Activated CD4-positive, alpha-beta T cell treated with anti-CD3 and anti-CD28 coated beads, Interleukin-2, amount 50 U/mL, for 16 hours (primary cell): ENCODE measurements at regions not wholly inside any gene's neighbourhood (a gene's known extent, or its start where the extent isn't known, plus 50 kb on each side); places are given as distances from the start of the nearest gene placed in this dataset.
"Not testable (repeated sequence)": the region's sequence is repeated elsewhere in the genome, so short reads cannot be mapped to it uniquely, and the experiment has no call there.

Source experiments
- DNase-seq: peaks from one replicate; pipeline ENCODE4 v3.0.0-alpha.2; 2020

DNA sequence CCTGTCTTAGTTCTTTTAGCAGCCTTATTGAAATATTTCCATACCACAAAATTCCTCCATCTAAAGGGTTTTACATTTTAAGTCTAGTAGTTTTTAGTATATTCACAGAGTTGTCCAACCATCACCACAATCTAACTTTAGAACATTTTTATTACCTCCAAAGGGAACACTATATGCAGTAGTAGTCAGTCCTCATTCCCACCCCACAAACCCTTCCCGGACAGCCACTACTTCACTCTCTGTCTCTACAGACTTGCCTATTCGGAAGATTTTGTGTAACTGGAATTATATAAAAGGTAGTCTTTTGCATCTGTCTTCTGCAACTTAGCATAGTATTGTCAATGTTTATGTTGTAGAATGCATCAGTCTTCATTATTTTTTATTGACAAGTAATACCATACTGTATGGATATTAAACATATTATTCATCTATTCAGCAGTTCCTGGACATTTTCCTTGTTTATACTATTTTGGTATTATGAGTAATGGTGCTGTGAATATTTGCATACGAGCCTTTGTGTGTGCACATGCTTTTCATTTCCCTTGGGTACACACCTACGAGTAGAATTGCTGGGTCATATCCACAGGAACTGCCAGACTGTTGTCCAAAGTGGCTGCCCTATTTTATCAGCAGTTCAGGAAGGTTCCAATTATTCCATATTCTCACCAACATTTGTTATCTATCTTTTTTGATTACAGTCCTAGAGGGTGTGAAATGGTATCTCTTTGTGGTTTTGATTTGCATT, 60.9 kb upstream of the LANCL2 start:
- DNase-seq: no peak

DNA sequence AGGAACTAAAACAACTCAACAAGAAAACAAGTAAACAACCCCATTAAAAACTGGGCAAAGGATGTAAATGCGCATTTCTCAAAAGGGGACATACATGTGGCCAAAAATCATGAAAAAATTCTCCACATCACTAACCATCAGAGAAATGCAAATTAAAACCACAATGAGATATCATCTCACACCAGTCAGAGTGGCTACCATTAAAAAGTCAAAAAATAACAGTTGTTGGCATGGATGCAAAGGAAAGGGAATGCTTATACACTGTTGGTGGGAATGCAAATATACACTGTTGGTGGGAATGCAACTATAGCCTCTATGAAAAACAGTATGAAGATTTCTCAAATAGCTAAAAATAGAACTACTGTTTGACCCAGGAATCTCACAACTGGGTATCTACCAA, 60.0 kb upstream of the LANCL2 start:
- no peak for DNase-seq

DNA sequence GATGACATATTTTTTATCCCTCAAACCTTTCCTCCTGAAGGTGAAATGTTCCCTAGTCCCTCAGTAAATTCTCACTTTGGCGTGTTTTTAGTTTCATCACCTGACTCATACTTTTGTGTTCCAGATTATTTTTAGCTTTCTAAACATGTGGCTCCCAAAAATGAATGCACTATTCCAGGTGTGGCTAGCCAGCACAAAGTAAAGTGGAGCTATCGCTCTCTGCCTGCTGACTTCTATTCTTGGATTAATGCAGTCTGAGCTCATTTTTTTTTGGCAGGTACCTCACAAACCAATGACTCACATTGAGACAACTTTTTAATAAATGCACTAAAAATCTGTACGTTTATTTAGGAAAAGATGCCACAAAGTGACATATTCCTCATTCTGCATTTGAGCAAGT, 58.8 kb upstream of the LANCL2 start:
- DNase-seq: no peak

DNA sequence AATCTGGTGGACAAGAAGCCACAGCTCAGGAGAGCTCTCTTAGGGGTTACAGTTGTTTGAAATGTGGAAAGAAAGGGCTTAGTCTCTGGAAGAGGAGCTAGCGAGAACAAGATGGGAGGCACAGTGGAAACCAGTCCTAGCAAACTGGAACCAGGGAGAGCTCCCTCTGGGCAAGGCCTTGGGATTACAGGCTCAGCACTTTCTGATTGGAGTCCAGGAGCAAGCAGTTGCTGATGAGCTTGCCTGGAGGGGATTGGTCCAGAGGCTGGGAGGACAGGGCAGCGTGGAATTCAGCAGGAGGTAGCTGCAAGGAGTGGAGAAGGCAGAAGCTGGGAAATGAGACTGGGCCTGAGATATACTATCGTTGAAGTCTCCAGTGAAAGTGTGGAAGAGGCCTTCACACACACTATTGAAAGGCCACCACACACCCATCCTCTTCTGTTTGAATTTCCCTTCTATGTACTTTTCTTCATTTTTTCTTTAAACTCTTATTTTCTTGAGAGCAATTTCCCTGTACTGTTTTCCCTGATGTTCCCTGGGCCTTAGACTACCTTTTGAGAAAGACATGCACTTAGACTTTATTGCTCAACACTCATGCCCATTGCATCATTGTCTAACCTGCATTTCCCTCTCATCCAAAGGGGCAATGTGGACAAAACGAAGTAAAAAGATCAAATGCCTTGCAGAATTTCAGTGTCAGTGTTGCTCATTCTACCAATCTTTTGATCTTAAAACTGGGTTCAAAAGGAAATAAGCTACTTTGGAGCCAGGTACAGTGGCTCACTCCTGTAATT, 57.8 kb upstream of the LANCL2 start:
- DNase-seq: no peak

DNA sequence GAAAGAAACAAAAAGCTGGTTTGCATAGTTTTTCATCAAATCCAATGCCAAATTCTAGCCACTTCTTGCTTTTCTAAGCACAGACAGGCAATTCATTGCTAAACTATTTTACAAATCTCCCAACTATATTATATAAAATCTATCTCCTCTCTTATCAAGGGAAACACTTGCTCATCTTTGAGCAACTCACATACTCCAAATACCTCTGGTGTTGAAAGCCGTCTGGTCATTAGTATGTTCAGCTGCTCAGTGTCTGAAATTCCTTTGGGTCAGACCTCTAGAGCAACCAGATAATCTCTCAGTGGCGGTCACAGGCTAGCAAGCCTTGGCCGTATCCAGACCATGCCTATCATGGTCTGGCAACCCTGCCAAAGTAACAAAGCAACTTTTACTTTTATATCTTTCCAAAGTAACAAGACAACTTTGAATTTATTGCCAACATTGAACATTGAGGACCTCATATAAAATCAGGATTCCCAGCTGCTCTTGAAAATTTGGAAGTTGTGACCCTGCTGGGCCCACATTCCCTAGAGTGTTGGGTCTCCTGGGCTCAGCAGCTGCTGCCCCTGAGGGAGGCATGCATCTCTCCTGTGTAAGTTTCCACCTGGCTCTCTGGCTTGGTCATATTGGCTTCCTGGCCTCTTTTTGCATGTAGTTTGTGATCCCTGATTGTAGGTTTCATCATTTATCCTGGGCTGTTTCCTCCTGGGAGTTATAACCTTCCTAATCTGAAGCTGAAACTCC, 56.8 kb upstream of the LANCL2 start:
- DNase-seq: no peak

DNA sequence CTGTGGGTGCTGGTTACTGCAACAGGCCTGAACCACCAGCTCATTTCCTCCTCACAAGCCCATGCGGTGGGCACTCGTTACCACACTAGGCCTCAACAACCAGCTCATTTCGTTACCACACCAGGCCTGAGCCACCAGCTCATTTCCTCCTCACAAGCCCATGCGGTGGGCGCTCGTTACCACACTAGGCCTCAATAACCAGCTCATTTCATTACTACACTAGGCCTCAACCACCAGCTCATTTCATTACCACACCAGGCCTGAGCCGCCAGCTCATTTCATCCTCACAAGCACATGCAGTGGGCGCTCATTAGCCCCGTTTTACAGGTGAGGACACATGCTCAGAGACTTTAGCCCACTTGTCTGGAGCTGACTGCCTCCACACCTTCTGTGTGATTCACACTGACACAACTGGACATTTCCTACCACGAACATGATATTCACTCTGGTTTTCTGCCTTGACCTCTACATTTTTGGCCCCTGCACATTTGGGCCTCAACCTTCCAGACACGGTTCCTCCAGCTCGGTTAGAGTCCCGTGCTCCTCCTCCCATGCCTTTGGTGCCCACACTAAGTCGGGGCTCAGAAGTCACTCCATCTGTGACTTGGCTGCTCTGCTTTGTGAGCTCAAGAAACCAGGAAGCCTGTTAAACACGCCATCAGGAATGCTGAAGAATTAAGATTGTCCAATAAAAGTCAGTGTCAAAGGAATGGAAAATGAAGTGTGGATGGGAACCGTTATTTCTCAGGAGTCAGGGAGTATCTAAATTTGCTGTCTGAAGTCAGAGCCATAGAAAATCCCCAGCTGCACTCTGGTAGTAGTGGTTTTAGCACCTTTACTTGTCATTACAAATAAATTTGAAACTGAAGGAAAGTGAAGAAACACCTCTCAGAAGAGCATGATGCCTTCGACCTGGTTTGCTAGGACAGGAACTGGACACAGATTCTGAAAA, 55.8 kb upstream of the LANCL2 start:
- DNase-seq: peak; percentile 98

DNA sequence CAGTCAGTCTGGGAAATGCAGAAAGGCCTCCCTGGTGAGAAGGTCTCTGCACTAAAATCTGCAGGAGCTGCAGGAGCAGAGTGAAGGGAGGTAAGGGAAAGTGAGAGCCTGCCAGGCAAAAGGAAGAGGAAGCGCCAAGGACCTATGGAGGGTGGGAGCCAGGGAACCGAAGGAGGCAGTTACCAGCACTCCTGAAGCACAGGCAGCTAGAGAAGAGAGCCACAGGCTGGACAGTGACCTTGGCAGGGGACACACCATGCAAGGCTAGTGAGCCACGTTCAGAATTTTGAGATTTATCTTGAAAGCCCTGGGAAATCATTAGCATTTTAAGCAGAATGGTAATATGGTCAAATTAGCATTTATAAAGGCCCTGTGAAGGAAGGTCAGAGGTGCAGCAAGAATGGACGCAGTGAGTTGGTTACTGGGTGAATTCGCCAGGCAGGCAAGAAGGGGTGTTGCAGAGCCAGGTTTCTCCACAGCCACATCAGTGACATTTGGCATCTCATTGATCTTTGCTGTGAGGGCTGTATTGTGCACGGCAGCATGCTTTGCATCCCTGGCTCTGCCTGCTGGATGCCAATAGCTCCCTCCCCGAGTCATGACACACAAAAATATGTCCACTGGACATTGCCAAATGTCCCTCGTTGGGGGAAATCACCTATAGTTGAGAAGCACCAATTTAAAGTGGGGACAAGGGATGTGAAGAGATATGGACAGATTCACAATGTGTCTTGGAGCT, 54.7 kb upstream of the LANCL2 start:
- DNase-seq: no peak

DNA sequence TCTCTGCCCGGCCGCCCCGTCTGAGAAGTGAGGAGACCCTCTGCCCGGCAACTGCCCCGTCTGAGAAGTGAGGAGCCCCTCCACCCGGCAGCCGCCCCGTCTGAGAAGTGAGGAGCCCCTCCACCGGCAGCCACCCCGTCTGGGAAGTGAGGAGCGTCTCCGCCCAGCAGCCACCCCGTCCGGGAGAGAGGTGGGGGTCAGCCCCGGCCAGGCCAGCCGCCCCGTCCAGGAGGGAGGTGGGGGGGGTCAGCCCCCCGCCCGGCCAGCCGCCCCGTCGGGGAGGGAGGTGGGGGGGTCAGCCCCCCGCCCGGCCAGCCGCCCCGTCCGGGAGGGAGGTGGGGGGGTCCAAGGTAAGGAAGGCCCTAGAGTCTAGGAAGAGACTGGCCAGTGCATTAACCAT, 53.2 kb upstream of the LANCL2 start:
- DNase-seq: not testable (repeated sequence)

DNA sequence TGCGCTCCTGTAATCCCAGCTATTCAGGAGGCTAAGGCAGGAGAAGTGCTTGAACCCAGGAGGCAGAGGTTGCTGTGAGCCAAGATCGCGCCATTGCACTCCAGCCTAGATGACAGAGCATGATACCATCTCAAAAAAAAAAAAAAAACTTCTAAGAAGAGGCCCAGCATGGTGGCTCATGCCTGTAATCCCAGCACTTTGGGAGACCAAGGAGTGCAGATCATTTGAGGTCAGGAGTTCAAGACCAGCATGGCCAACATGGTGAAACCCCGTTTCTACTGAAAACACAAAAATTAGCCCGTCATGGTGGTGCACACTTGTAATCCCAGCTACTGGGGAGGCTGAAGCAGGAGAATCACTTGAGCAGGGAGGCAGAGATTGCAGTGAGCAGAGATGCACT, 51.5 kb upstream of the LANCL2 start:
- not testable (repeated sequence) for DNase-seq

DNA sequence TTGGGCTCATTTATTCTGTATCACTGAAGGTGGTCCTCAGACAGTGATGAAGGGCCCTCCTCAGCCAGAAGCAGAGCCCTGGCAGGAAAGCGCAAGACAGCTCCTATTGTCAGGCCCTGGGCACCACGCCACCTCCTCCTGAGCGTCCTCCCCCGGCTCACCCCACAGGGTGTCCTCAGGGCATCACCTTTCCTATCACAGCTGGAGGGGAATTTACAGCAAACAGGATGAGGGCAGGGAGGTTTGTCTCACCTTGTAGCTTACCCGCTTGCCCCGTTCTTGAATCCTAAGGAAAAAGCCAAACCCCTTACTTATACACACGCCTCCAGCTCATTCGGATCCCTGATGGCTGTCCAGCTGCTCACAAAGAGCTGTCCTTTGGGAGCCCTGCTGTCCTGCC, 50.2 kb upstream of the LANCL2 start:
- no peak for DNase-seq
